GM12865 (cell line): ENCODE measurements at regions not wholly inside any gene's neighbourhood (a gene's known extent, or its start where the extent isn't known, plus 50 kb on each side); places are given as distances from the start of the nearest gene placed in this dataset.
A peak's percentile ranks its signal among the peaks of the same experiment; 100 is the strongest.

Source experiments
- DNase-seq: peaks from one replicate; pipeline ENCODE4 v3.0.0; 2010; ENCODE audit warnings: low read depth
- H3K4me3 ChIP-seq: 2 replicates; pipeline ENCODE4 v1.5.1; 2011; ENCODE audit warnings: mild to moderate bottlenecking, low read depth, low read length, control low read depth
- CTCF ChIP-seq: IDR thresholded peaks from 2 replicates; pipeline ENCODE4 v1.5.1; 2011; ENCODE audit warnings: low read length, control low read depth, low read depth, inconsistent platforms; ENCODE audit not compliant: insufficient read depth; ENCODE audit errors: missing control alignments

- no peak overlapping the region for H3K4me3 ChIP-seq
- DNase-seq = no peak
- TF ChIP-seq CTCF = no peak
Observed at GRCh38 chr20:59498291-59498690, 106.0 kb upstream of the PHACTR3 start.

GRCh38 chr20:59499863-59500262 lies 104.5 kb upstream of the PHACTR3 start:
- no peak for TF ChIP-seq CTCF
- H3K4me3 ChIP-seq = no peak overlapping the region
- DNase-seq = no peak

GRCh38 chr20:59508729-59509128 lies 95.6 kb upstream of the PHACTR3 start:
- H3K4me3 ChIP-seq = no peak overlapping the region
- TF ChIP-seq CTCF = no peak
- DNase-seq = no peak

GRCh38 chr20:59512651-59513050 lies 91.7 kb upstream of the PHACTR3 start:
- no peak overlapping the region for H3K4me3 ChIP-seq
- no peak for DNase-seq
- TF ChIP-seq CTCF = no peak

GRCh38 chr20:59514554-59514953 lies 89.8 kb upstream of the PHACTR3 start:
- no peak for TF ChIP-seq CTCF
- no peak overlapping the region for H3K4me3 ChIP-seq

GRCh38 chr20:59515013-59515905 lies 89.1 kb upstream of the PHACTR3 start:
- peak; percentile 11 for DNase-seq
- no peak overlapping the region for H3K4me3 ChIP-seq
- peak; percentile 53 for TF ChIP-seq CTCF

More at GRCh38 chr20:59514554-59514953, 89.8 kb upstream of the PHACTR3 start:
- no peak for DNase-seq

GRCh38 chr20:59515906-59516209 lies 88.5 kb upstream of the PHACTR3 start:
- TF ChIP-seq CTCF = no peak
- no peak overlapping the region for H3K4me3 ChIP-seq
- no peak for DNase-seq
